Activated CD4-positive, alpha-beta T cell treated with anti-CD3 and anti-CD28 coated beads, Interleukin-2, Interleukin-6, amounts not matched to agents 100 ng/mL and 50 ng/mL, durations not matched to agents 16 hours and 8 hours (primary cell): ENCODE measurements at regions not wholly inside any gene's neighbourhood (a gene's known extent, or its start where the extent isn't known, plus 50 kb on each side); places are given as distances from the start of the nearest gene placed in this dataset.

ENCODE experiments used
- DNase-seq: peaks from one replicate; pipeline ENCODE4 v3.0.0-alpha.2; 2020

DNA sequence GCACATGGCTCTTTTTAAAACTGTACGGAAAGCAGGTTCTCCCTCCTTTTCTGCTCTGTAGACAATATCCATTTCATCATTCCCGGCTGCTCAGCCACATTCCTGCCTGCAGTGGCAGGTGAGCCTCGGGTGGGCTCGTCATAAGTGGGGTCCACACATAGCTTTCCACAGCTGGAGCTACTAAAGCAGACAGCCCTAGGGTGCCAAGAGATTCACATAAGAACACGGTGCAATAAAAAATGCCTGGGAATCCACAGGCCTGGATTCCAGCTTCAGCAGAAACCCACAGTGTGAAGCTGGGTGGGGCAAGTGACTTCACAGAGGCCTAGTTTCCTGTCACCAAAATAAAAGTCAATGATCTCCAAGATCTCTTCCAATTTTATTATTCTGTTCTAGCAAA lies 96.4 kb downstream of the MIS18A start:
- no peak for DNase-seq

DNA sequence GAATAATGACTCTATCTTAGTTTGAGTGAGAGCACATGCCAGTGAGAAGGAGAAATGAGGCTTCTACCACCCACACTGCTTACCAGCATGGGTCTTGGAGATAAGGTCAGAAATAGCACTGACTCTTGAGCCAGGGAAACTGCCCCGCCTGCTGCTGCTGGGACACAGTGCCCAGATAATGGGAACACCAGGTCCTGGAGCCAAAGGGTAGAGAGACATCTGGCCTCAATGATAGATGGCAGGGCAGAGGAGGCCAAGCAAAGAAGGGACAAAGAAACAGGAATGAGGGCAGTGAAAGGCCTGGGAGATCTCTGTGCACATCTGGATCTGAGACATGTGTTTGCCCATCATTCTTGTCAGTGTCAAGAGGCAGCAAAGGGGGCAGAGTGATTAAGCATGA lies 97.4 kb downstream of the MIS18A start:
- DNase-seq, result no peak

- DNase-seq, result no peak
Observed at GRCh38 chr21:32174819-32175218, 104.0 kb downstream of the MIS18A start.

GRCh38 chr21:32173121-32173724 lies 105.6 kb downstream of the MIS18A start:
- DNase-seq, result no peak

GRCh38 chr21:32172106-32172505 lies 106.7 kb downstream of the MIS18A start:
- no peak for DNase-seq

DNA sequence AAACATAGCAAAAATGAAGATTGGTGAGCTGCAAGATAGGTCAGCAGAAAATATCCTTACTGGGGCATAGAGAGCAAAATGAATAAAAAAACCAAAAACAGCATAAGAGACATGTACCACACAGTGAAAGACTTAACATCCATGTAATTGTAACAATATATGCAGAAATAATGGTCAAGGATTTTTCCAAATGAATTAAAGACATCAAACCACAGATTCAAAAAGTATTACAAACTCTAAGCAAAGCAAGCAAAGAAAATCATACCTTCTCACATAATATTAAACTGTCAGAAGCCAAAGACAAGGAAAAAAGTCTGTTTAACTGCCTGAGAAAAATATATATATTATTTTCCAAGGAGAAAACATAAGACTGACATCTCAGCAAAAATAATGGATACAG lies 111.3 kb downstream of the MIS18A start:
- DNase-seq, result no peak

DNA sequence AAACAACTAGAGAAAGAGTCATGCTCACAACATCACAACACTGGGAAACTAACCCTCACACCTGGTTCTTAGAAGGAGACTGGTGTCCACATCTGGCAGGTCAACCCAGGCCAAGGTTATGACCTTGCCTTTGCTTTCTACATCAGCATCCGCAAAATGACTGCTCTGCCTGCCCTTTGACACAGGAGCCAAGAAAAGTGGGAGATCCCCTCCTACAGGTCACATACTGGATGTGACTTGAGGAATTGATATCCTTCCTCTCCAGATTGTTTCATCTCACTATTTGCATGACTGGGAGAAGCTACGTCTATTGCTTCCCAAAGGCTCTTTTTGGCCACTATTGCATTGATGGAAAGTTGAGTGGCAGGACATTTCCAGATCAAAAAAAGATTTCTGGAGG lies 115.5 kb downstream of the MIS18A start:
- DNase-seq, result no peak

DNA sequence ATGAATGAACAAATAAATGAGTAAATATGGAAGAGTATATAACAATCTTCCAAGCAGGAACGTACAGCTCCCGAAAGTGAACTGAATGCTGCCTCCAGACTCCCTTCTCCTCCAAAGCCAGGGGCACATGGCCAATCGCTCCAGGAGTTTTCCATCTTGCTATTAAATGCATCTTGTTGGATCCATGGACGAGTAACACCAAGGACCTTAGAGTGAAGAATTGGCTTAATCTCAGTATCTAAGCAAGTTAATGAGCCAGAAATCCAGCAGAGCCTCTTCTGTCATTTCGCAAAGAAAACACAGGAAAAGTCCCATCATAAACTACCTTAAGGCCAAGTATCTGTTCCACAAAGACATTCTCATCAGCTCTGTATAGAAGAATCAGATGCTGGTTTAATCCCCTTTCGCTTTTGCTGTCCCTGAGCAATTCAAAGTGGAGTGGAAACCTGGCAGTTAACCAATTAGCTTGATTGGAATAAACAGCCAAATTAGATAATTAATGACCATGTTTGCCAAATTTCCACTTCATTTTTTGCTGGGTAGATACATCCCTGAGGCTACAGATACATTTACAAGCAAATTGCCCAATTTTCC lies 116.0 kb downstream of the MIS18A start:
- DNase-seq, result no peak

GRCh38 chr21:32155226-32155625 lies 123.6 kb downstream of the MIS18A start:
- DNase-seq, result no peak

DNA sequence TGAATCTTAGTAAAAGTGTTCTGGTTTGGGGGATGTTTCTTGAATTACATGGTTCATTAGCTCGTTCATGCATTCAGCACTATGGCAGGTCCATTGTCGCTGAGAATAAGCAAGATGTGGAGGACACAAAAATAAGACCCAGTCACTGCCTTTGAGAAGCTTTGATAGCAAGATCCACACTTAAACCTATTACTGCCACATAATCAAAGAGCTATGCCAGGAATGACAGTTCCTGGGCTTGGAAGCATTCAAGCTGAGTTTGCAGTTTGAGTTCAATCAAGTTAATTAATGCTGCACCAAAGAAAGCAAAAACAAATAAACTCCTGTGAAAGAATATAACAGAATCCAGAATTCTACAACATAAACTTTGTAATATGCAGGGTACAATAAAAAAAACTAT lies 131.8 kb downstream of the MIS18A start:
- DNase-seq, result no peak

DNA sequence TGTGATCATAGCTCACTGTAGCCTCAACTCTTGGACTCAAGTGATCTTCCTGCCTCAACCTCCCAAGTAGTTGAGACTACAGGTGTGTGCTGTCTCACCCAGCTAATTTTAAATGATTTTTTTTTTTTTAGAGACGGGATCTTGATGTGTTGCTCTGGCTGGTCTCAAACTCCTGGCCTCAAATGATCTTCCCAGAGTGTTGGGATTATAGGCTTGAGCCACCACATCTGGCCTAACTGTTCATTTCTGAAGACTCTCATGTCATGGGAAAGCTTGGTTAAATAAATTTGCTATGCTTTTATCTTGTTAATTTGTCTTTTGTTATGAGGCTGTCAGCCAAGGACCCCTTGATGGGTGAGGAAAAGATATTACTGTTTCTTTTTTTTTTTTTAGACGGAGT lies 134.0 kb downstream of the MIS18A start:
- DNase-seq, result no peak

DNA sequence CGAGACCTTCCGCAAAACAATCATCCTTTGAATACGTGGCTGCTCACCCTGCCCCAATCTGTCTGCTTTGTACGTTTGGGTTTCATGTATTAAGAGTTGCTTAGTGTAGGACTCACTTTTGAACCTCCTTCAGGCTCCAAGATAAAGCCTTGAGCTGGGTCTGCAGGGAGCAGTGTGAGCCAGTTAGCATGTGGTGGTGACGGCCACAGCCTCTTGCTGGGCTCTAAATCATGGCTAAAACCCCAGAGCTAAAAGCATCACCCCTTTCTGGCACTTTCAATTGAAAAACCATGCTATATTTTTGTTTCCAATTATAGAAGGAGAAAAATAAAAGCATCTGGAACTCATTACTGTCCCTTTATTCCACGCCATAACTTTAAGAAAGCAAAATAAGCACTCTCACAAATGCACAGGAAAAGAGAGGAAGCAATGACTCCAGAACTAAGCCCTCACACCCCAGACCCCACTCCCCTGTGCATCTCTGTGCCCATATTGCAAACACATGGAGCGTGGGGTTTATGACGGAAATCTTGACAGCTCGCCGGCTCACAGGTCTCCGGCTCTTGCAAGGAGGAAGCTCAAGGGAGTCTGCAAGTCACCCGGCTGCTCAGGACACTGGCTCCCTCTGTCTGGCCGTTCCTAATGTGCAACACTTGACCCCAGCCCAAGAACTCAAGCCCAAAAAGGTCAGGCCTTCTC lies 135.5 kb downstream of the MIS18A start:
- no peak for DNase-seq

- DNase-seq, result no peak
Observed at GRCh38 chr21:32141318-32141633, 137.6 kb downstream of the MIS18A start.

GRCh38 chr21:32140604-32141317 lies 138.1 kb downstream of the MIS18A start:
- no peak for DNase-seq

- no peak for DNase-seq
Observed at GRCh38 chr21:32140151-32140550, 138.7 kb downstream of the MIS18A start.

- DNase-seq, result no peak
Observed at GRCh38 chr21:32138658-32139057, 140.2 kb downstream of the MIS18A start.

DNA sequence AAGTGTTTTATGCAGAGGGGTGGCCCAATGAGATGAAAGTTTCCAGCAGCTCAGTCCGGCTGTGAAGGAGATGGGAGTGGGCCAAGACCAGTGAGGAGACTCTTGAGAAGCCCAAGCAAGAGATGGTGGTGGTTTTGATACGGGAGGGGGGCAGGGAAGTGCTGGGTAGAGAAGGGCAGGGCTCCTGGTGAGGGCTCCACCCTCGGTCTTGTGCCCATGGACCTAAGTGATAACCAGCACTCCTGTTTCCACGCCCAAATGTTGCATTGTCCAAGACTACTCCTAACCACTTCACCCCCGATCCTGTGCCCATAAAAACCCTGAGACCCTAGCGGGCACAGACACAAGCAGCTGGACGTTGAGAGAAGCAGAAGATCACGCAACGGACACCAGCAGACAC lies 140.9 kb downstream of the MIS18A start:
- DNase-seq, result no peak

DNA sequence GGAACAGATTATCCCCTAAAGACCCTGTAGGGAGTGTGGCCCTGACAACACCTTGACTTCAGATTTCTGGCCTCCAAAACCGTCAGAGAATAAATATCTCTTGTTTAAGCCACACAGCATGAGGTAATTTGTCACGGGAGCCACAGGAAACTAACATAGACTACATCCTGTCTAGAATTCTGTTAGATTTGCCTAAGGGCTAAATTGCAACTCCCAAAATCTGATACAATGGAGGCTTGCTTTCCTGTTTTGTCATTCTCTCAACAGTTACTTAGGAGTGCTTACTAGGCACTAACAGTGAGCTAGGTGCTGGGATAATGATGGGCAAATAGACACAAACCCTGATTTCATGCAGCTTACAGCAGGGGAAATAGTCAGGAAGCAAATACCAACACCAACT lies 141.6 kb downstream of the MIS18A start:
- DNase-seq, result no peak

- DNase-seq, result no peak
Observed at GRCh38 chr21:32136546-32136945, 142.3 kb downstream of the MIS18A start.

DNA sequence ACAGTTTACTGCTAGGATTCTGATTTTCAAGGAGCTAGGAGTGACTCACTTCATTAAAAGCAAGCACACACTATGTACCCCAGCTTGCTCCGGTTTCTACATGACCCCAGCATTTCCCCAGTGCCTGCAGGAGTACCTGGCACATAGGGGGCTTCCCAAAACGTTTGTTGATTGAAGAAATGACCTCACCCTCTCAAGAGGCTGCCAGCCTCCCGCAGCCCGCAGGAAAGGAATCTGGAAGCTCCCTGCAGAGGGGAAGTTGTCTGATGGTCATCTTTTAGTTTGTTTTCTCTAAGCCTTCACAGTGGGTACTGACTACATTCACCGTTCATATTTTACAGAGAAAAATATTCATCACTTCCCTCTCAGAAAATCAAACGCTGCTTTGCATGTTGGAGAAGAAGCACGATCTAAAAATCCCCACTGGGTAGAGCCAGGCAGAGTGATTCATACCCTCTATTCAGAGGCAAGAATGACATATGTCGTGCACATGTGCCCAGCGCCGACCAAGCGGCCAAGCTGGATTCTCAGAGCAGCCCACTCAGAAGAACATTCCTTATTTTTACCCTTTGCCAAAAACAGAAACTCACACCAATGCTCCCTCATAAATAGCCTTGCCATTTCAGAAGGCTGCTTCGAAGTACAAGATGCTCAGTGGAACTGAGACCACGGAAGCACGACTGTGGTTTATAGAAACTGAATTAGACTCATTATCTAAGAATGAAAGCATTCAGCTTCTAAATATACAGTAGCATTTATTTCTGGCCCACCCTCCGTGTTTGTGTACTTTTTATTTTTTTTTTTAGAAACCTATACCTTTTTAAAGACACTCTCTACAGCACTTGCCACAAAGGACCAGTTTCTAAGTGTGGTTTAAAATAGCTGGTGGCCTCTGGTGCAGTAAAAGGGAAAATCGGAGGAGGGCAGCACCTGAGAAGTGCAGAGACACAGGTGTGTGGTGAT lies 143.2 kb downstream of the MIS18A start:
- DNase-seq, result no peak

DNA sequence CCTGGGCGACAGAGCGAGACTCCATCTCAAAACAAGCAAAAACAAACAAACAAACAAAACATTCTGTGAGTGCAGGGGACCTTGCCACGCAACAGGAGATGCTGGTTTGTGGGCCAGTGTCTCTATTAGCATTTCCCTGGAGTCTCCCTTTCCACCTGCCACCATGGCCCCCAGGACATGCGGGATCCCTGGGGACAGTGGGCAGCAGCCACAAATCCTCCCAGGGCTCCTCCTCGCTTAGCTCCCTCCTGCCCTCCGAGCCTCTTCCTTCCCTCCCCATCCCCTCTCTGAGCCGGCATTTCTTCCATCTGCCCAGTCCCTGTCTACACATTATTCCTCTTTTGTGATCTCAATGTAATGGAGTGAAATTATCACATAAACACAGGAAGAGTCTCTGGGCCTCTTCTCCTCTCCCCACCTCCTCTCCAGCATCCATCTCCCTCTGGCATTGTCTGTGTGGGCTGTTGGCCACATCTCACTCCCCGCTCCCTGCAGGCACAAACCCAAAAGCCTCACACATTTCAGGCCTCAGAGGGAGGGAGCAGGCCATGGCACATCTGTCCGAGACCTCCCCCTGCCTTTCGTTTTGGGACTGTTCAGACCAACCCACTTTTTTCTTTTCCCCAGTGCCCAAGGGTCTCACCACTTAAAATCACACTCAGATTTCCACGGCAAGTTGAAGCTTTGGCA lies 144.3 kb downstream of the MIS18A start:
- no peak for DNase-seq

- no peak for DNase-seq
Observed at GRCh38 chr21:32132881-32133280, 146.0 kb downstream of the MIS18A start.
